Activated naive CD4-positive, alpha-beta T cell treated with anti-CD3 and anti-CD28 coated beads, Interleukin-2, amount 50 U/mL, for 16 hours (primary cell): ENCODE measurements at regions not wholly inside any gene's neighbourhood (a gene's known extent, or its start where the extent isn't known, plus 50 kb on each side); places are given as distances from the start of the nearest gene placed in this dataset.

ENCODE experiments used
- DNase-seq: peaks from one replicate; pipeline ENCODE4 v3.0.0-alpha.2; 2020

DNA sequence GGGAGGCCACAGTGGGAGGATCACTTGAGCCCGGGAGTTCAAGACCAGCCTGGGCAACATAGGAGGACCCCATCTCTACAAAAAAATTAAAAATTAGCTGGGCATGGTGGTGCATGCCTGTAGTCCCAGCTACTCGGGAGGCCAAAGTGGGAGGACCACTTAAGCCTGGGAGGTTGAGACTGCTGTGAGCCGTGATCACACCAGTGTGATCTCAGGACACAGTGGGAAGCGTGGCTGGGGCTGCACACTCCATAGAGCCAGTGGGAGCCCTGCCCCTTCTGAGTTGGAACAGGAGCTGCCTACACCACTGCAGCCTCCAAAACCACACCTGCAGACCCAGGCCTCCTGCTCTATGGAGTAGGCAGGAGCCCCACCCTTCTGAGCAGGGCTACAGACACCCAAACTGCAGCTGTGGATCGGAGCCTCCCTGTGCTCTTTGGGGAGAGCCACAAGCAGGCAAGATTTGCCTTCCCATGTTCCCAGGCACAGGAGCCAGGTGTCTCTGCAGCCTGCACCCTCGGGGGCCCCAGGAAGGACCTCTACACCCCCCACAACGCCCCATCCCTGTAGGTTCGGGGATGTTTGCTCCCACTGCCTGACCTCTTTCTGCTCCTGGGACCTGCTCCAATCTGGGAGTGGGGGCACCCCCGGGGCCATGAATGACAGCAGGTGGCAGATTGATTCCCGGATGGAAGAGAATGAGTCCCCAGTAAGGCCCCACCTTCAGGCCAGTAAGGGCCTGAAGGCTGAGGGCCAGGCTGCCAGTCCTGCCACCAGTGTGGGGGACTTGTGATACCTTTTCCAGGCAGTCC is 245.4 kb downstream of the BUD13 start:
- DNase-seq: no peak

DNA sequence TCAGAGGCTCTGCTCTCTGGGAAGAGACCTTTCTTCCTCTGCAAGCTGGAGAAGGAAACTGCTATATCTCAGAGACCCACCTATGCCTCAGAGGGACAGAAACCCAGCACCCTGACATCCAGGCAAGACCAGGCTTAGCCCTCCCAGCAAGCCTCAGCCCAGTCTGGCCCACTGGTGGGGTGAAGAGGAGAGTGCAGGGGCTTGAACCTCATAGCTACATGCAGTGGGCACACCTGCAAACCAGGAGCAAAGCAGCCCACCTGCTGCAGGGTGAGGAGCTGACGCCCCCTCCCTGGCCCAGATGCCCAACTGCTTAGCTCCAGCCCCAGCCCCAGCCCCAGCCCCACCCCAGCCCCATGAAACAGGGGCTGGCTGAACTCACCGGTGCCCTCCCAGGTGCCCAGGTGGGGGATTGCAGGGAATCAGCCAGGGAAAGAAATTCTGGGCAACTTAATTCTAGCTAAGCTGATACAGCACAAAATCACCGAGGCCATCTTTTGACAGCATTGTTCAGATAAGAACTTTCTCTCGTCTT is 246.8 kb downstream of the BUD13 start:
- DNase-seq: no peak

DNA sequence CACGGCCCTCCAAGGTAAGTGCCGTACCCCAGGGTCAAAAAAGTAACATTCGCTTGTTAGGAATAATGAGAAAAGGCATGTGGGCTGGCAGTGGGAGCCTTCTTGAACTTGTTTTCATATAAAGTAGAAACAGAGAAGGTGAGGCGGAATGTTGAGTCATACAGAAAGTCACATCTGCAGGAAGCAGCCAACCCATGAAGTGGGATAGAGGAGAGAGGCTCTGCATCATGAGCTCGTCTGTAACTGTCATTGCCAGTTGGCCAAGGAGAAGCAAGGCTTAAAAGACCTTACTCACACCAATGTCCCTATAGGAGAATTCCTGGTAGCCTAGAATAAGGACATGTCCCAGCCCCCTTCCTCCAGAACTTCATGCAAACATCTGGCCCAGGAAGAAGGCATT is 253.3 kb downstream of the BUD13 start:
- no peak for DNase-seq

DNA sequence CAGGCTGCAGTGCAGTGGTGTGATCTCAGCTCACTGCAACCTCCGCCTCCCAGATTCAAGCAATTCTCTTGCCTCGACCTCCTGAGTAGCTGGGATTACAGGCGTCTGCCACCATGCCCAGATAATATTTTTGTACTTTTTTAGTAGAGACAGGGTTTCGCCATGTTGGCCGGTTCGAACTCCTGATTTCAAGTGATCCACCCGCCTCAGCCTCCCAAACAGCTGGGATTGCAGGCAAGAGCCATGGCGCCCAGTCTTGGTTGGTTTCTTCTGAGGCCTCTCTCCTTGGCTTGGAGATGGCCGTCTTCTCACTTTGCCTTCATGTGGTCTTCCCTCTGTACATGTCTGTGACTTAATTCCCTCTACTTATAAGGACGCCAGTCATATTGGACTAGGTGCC is 254.6 kb downstream of the BUD13 start:
- no peak for DNase-seq

DNA sequence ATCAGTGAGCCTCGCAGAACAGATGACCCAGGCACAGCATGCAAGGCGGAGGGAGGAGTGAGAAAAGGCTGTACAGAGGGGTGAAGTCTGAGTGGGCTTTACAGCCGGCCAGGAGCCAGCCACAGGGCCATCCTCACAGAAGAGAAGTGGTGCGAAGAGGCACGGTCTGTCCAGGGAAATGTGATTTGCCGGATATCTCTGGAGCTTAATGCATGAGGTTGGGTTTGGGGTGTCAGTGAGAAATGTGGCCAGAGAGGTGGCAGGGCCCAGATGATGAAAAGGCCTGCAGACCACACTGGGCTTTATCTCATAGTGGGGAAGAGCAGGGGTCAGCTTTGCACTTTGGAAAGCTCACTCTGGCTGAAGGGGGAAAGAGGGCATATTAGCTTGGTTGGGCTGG is 255.2 kb downstream of the BUD13 start:
- DNase-seq: no peak

DNA sequence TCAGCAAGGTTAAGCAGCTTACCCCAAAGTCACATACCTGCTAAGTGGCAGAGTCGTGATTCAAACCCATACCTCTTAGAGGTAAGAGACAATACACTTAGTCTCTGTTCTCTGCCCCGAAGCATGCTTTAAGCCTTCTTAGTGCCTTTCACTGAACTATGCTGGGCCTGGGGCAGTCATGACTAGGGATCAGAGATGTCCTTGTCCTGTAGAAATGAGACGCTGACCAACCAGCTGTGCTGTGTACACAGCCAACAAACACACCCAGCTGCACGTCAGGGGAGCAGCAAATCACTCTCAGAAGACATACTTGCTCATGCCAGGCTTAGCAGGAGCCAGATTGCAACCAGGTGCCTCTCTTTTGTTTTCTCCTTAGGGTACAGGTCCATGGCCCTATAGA is 255.7 kb downstream of the BUD13 start:
- DNase-seq: no peak

DNA sequence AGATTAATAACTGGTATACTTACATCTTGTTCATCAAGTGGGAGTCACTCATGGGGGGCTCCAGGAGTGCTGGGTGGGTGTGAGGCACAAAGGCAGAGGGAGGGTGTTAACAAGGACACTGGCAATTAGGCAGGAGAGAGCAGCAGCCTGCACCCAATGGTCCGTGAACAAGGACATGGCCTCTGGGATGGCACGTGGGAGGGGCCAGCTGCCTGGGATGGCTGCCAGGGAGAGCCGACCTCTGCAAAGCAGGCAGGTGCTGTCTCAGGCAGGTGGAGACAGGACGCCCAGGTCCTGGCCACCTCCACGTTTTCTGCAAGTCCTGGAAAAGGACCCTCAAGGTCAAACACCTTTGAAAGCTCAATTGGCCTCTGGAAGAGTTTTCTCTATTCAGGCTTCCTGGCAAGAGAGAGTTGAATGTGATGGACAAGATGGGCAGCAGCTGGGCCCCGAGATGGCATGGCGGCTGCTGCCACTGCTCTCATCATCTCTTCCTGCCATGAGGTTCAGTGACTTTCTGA is 257.1 kb downstream of the BUD13 start:
- DNase-seq: no peak

DNA sequence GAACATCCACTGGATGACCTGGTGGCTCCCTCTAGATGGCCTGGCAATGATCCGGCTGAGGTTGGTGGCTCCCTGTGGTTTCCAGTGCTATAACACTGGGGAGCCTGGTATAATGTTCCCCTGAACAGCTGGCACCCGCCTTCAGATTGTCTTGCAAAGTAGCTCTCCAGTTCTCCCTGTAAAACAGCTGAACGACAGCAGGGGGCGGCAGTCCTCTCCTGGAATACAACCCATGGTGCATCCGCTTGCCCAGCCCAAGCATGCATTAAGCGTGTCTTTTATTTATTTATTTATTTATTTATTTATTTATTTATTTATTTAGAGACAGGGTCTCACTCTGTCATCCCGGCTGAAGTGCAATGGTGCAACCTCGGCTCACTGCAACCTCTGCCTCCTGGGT is 258.9 kb downstream of the BUD13 start:
- DNase-seq: no peak

DNA sequence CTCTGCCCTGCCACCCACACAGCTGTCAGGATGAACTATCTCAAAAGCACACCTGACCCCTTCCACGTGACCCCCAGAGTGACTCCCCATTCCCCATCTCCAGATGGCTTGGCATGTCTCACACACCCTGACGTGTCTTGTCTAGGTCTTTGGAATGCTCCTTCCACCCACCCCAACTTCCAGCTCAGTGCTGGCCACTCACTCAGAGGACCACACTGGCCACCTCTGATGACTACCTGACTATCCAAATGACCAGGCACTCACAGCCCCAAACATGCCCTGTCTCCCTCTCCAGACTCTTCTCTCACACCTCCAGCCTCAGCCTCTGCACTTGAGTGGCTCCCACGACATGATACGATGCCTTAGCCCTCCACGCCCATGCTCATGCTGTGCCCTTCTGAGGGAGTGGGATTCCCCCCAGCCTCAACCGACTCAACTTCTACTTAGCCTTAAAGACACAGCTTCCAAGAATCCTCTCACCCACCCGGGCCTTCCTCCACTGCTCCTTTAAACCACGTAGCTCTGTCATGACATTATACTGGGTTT is 259.4 kb downstream of the BUD13 start:
- no peak for DNase-seq

DNA sequence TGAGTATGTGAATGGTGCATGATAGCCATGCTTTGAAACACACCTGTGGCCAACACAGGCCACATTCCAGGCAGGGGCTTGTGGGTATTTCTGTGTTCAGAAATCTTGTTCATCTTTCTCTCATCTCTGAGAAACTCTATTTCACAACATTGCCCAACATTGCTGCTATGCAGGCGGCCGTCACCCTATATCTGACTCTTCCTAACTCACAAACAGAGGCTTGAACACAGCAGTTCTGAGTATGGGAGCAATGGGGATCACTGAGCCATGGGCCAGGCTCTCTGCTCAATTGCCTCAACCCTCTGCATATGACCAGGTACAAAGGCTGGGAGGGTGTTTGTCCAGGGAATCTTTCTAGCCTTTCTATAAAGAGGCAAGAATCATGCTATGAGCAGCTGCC is 259.9 kb downstream of the BUD13 start:
- DNase-seq: no peak

DNA sequence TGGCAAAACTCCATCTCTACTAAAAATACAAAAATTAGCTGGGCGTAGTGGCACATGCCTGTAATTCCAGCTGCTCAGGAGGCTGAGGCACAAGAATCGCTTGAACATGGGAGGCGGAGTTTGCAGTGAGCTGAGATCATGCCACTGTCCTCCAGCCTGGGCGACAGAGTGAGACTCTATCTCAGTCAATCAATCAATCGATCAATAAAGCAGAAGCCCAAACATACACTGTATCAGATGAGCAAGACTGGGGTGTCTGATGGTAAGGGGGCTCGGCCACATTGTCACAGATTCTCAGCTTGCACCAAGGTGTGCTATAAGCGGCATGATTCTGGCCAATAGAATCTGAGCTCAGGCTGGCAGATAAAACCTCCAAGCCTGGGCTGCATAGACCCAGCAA is 261.1 kb downstream of the BUD13 start:
- no peak for DNase-seq

DNA sequence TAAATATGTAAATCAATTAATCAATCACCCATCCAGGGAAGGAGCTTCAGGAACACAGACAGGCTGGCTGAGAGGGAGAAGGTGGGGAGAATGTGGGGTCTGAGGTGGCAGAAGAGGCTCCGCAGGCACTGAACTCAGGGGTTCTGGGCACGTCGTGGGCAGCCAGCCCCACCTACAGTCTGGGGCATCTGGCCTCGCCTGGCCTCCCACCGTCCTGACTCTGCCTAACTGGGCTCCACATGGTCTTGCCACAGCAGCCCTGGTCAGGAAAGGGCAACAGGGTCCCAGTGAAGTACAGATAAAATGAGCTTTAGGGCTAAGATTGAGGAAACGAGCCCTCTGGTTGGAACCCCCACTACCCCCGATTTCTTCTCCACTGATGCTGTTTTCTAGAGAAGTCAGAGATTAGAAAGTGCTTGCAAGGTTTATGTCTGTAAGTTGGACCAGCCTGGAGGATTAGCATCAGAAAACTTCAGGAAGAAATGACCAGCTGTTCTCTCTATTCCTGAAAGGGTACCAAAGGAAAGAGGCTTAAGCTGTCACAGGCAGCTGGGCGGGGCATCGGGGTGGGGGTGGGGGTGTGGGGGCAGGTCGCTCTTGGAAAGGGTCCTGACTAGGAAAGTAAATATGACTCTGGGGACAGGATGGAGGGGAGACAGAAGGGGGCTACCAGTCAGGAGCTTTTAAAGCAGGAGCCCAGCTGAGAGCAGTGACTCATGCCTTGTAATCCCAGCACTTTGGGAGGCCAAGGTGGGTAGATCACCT is 261.7 kb downstream of the BUD13 start:
- no peak for DNase-seq

DNA sequence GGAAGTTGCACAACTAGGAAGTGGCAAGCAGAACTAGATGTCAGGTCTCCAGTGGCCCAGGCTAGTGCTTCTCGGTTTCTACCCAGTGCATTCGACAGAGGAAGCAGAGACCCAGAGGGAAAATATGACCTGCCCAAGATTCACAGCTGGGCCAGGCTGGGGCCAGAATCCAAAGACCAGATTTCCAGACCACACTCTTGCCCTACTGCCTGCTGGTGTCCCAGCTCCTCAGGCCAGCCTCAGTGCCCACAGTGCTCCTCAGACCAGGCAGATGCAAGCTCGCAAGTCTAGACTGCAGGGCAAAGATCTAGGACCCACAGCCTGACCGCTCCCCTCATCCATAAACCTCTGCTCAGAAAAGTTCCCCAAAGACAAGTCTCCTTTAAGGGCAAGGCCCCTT is 262.6 kb downstream of the BUD13 start:
- no peak for DNase-seq

DNA sequence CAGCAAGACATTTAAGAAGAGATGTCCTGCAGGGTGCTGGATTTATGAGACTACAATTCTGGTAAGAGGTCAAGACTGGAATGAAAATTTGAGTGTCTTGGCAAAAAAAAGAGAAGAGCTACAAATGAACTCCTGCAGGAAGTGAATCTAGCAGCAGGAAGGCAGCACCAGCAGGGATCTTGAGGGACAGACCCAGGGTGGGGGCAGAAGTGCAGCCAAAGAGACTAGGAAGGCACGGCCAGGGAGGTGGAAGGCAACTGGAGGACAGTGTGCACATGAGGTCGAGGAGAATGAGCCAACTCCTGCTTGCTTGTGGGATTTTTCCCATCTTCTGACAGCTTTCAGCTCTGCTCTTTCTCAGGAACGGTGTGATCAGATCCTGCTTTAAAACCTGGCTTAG is 263.2 kb downstream of the BUD13 start:
- no peak for DNase-seq

DNA sequence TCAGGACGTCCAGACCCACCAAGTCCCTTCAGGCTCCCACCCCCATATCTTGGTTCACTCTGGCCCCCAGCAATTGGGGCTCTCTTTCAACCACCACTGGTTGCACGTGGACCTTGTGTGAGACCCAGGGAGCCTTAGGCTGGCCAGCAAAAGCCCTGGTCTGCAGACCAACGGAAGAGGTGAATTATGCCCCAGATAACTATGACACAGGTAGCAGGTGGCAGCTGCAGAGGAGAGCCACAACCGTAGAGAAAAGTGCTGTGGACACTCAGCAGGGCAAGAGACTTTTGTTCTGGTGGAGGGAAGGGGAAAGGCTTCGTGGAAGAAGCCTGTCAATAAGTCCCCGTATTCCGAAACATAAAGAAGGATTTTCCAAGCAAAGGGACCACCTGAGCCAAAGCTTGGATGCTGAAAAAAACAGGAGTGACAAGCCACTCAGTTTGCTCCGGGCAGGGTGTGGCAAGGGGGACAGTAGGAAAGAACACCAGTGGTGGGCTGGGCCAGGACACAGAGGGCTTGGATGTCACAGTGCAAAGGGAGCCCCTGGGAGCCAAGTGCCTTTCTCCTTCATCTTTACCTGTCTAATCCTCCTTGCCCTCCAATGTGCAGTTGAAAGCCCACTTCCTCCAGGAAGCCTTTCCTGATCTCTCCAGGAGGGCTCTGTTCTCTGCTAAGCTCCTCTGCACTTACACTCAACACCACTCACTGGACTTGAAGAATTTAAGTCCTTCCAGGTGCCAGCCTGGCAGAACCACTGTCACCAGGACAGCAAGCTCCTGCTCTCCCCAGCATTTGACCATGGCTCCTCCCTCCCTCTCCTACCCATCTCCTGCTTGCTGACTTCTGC is 264.7 kb downstream of the BUD13 start:
- no peak for DNase-seq

DNA sequence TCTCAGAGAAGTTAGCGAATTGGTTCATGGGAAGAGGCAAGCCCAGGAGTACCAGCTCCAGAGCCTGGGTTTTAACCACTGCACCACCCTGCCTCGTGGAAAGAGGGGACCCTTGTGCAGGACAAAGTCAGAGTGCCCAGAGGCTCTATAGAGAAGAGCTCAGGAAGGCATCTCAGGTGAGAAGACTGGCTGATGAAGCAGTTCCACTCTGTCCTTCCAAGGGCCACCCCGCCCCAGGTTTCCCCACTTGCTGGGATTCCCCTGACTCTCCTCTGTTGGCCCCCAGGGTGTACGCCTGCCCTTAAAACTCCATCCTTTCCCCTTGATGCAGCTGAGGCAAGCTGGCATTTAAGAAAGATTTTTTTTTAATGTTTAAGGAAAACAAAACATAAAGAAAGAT is 265.8 kb downstream of the BUD13 start:
- no peak for DNase-seq

DNA sequence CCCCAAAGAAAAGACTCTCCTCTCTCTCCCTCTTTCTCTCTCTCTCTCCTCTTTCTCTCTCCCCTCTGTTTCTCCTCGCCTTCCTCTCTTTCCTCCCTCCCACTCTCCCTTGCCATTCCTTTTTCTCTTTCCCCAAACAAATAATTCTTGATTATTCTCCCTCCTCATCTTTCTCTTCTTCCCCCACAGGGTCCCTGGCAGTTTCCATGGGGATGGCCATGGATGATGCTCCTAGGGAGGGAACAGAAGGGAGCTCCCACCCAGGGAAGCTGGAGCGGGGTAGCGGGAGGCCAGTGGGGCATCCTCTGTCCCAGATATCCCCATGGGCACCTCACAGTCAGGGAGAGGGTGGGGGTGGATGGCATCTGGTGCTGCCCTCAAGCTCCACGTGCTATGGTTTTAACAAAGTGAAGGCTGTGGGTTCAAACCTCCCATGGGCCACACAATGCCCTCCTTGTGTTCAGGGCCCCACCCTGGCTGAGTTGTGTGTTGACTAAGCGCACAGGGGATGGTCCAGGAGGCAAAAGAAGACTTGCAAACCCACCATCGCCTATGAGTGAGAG is 266.4 kb downstream of the BUD13 start:
- DNase-seq: no peak

DNA sequence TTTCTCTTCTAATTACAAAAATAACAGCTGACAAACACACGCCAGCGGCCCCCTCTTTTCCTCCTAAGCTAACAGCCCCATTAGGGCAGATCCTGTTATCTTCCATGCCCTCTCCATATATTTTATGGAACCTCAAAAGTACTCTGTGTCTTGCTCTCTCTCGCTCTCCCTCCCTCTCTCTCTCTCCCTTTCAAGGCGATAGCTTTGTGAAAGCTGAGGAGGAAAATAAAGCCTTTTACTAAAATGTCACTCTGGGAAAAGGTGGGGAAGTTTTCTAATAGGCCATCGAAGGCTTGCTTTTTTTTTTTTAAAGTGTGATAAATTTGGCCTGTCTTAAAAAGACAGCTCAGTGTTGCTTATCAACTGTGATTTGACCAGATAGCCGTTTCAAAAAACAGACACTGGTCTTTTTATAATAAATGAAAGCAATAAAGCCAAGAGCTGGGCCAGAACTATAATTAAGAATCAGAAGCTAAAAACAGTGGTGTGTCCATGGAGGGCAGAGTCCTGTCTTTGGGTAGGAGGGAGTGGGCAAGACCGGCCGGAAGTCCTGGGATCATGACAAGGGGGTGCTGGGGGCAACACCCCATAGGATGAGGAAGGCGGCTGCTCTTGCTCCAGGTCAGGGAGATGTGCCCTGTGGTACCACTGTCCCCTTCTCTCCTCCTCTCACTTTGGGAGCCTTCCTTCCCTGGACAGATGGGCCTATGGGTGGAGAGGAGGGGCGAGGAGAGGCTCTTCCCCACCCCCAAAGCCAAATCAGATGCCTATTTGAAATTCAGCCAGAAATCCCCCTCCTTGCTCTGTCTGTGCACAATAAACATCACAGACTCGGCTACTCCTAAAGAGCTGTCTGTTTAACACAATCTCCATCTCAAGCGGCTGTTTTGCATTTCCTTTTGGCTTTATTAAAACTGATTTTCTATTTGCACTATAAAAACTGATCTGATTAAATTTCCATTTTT is 267.2 kb downstream of the BUD13 start:
- no peak for DNase-seq

DNA sequence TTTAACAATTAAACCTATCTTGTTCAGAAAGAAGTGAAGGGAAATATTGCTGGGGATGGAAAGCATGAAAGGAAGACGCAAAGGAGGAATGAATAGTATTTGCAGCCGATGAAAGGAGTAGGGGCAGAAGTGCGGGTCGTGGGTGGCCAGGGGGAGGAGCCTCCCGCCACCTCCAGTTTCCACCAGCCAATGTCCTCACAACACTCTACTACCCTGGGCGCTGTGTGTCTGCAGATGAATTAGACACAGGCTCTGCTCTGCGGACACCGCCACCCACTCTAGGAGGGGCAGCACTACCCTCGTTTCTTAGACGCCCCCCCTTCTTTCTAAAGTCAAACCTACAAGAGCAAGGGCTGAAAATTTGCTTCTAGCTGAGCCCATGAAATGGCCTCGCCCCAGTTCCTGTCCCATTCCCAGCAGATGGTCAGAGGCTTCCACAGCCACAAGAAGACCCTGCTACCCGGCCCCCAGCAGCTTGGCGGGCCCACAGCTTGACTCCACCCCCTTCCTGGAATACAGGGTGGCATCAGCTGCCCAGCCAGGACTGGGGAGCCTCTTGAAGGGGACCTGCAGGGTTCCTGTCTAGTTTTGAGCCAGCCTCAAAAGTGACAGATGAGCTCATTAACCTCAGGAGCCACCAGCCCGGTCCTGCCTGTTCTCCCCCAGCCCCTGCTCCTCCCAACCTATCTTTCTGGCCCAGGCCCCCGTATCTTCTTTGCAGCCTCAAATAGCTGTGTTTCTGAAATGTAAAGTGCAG is 268.1 kb downstream of the BUD13 start:
- DNase-seq: no peak
